HG02943 (cell line): ENCODE measurements at regions not wholly inside any gene's neighbourhood (a gene's known extent, or its start where the extent isn't known, plus 50 kb on each side); places are given as distances from the start of the nearest gene placed in this dataset.
A peak's percentile ranks its signal among the peaks of the same experiment; 100 is the strongest.
"Not testable (repeated sequence)": the region's sequence is repeated elsewhere in the genome, so short reads cannot be mapped to it uniquely, and the experiment has no call there.

ENCODE experiments used
- ATAC-seq: cut with Tn5 transposase; IDR thresholded peaks from one replicate; pipeline ENCODE4 v1.9.1; 2021; ENCODE audit warnings: mild to moderate bottlenecking, low read depth, moderate library complexity; ENCODE audit not compliant: unreplicated experiment

DNA sequence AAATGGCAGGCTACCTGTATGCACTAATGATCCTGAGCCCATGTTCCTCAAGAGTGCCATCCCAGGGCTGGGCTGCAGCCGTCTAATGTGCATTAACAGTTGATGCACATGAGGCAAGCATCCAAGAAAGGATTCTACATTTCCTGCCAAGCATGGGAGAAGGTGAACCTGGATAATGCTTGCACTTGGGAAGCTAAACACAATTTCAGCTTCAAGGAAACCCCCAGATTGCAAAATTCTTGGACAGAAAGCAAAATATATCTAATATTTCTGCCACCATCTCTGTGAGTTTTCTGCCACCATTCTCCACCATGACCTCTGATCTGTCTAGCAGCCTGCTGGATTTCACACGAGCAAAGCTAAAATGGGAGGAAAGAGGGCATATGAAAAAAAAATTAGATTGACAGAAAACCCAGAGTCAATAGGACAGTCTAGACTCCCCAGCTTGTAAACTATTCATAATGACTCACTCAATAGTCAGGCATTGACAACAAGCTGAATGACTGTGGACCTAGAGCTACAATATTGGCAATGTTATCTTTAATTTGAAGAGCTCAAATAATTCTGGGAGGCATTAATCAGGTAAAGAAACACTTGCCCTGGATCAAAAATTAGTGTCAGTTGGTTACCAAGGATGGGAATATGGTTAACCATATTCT, 91.9 kb upstream of the BCL2L14 start:
- no peak for ATAC-seq

DNA sequence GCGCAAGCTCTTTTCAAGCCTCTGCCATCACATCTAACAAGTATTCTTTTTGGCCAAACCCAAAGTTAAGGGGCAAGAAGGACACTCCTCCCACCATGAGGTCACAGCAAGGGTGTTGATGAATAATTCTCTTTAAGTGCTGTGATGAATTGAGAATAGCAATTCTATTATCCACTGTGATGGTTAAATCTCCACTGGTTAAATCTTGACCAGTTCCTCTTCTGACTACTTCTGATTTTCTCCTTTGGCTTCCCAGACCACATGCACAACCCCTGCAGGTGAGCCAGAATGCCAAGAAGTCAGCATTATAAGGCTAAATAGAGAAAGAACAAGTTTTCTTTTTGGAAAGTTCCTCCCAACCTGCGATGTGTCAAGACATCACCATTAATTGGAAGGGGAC, 90.6 kb upstream of the BCL2L14 start:
- no peak for ATAC-seq

DNA sequence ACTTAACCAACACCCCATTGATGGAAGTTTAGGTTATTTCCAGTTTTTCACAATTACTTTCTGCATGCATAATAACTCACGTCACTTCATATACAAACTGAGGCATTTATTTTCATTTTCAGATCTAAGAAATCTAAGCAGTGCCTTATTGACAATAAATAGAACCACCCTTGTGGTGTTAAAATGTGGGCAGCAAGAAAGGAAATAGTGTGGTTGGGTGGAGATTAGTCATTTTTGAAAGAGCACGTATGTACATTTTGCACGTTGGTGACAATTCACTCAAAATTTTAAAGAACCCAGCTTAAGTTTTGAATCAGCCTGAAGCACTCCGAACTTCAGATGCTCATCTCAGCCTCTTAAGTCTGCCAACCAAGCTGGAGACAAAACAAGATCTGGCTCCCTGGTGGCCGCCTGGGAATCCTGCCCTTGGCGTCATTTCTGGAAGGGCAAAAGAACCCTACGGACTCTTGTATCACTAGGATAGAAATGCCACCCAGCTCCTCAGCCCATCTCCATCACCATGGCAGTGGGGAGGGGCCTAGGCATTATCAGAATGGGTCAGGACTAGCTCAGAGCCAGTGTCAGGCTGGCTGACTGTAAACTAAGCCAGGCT, 89.5 kb upstream of the BCL2L14 start:
- peak; percentile 84 for ATAC-seq

DNA sequence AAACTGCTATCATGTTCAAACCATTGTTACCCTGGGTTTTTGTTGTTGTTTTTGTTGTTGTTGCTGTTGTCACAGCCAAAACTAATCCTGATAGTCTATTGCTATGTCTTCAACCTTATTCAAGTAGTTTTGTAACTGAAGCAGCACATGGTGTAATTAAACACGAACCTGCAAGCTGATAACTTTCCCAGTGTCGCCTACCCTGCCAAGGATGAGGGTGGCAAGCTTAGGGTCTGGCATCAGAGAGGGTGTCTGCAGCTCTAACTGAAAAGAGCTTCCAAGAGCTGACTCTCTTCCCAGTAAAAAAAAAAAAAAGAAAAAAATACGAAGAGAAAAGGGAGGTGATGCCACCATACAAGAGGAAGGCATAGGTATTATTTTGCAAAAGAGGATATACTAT, 86.3 kb upstream of the BCL2L14 start:
- no peak for ATAC-seq

DNA sequence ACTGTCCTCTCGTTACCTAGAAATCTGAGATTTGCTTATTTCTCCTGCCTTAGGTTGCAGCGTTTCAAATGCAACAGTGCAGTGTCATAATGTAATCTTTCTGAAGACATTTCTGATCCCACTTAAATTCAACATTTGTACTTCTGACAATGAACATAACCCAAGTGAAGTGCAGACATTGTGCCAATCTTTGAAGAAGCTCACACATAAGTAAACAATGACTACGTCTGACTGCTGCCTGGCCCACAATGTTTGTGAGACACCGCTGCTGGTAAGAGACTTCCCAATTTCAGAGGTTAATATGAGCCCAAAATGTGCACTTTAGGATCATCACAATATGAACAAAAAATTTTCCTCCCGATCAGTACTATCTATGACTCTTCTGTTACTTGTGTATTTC, 84.6 kb upstream of the BCL2L14 start:
- no peak for ATAC-seq

DNA sequence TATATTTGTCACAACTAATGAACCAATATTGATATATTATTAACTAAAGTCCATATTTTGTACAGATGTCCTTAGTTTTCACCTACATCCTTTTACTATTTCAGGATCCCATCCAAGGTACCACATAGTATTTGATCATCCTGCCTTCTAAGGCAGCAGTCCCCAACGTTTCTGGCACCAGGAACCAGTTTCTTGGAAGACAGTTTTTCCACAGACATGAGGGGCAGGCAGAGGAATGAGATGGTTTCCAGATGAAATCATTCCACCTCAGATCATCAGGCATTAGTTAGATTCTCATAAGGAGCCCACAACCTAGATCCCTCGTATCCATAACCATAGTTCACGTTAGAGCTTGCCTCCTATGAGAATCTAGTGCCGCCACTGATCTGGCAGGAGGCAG, 82.8 kb upstream of the BCL2L14 start:
- no peak for ATAC-seq

DNA sequence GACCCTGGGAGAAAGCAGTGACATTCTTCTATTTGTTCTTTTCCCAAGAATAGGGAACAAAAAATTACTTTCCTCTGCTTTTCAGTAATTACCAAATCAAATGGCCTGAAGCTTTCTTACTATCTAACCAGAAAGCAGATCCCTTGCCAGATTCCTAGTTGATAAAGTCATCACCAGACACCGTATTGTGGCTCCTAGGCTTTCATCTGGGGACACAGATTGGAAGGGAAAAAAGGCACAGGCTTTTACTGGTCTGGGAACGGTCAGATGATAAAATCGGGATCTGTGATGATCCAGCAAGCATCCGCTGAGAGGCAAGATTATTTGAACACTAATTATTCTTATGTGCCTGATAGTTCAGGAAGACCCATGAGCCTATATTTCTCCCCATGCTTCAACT, 79.1 kb upstream of the BCL2L14 start:
- no peak for ATAC-seq

DNA sequence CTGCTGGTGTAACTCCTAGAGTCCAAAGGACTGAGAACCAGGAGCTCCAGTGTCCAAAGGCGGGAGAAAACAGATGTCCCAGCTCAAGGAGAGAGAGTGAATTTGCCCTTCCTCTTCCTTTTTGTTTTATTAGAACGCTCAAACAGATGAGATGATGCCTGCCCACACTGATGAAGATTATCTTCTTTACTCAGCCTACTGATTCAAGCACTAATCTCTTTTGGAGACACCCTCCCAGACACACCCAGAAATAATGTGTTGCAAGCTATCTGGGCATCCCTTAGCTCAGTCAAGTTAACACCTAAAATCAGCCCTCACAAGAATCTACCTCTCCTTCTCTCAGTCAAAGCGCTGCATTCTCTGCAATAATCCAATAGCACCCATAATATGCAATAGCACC, 78.2 kb upstream of the BCL2L14 start:
- ATAC-seq: no peak

DNA sequence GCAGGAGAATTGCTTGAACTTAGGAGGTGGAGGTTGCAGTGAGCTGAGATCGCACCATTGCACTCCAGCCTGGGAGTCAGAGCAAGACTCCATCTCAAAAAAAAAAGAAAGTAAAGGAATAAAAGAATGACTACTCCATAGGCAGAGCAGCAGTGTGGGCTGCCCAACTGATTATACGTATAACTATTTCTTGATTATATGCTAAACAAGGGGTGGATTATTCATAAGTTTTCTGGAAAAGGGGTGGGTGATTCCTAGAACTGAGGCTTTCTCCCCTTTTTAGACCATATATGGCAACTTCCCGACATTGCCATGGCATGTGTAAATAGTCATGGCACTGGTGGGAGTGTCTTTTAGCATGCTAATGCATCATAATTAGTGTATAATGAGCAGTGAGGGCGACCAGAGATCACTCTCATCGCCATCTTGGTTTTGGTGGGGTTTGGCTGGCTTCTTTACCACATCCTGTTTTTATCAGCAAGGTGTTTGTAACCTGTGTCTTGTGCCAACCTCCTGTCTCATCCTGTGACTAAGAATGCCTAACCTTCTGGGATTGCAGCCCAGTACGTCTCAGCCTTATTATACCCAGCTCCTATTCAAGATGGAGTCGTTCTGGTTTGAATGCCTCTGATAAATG, 72.3 kb upstream of the BCL2L14 start:
- ATAC-seq: not testable (repeated sequence)

DNA sequence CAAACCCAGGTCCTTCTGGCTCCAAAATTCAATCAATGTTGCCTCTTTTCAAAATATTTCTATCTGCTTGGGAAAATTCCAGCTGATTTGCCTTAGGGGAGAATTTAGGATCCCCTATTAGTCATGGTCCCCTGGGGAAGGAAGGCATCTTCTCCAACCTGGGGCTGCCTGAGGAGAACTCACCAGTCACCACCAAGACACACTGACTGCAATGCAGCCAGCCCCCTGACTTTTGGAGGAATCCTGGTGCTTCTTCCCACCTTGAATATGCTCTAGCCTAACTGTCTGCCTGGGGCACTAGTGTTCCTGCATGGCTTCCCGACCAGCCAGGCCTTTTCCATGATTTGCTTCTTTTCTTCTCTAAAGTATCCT, 71.8 kb upstream of the BCL2L14 start:
- ATAC-seq: no peak

DNA sequence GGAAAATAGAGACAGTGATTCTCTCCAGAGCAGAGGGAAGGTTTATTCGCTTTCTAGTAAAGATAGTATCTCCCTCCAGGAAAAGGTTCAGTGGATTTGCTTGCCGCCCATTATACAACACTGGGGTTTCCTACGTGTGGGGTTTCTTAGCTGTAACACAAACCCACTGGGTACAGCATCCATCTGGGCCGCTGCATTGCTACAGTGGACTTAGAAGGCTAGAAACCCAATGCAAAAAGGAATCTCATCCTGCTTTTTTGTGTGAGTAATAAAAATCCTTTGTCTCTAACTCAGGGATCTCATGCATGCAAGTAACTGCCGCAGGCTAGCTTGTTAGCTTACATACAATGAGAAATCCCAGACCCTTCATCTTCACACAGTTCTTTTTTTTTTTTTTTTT, 67.1 kb upstream of the BCL2L14 start:
- no peak for ATAC-seq

DNA sequence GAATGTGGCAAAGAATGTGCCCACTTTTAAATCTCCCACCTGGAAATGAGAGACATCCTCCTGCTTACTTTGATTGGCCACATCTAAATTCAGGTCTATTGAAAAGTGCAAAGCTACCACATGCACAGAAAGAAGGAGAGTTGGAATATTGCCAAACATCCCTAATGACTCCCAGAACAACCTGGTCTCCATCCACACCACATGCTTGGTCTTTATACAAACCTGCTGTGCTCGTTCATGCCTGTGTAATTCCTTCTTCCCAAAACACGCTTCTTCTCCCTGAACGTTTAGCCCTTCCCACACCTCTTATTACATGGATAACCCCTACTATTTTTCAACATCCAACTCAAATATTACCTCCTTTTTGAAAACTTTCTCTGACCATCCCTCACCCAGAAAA, 66.2 kb upstream of the BCL2L14 start:
- no peak for ATAC-seq

DNA sequence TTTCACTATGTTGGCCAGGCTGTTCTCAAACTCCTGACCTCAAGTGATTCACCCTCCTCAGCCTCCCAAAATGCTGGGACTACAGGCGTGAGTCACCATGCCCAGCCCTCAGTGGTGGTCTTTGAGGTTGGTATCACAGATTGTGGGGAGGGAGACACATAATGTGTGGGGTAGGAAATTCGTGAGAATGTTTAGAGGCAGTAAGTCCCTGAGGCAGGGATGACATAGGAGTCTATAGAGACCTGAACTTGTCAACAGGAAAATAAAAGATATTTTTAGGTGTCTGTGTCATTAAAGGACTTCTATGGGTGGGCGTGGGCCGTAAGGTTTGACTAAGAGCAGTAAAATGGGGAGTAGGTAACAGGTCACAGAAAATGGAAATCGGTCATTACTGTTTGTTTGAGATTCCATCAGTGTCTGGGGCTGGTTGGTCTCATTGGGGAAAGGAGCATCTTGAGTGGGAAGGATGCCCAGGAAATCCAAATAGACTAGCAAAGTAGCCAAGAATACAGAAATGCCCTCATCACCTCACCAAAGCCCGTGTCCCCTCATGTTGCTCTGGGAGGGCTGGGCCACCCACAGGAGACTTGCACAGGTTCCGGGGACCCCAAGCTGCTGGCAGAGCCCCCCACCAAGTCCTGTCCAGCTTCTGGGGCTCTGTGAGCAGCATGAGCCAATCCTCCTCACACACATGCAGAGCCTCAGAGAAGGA, 63.6 kb upstream of the BCL2L14 start:
- ATAC-seq: no peak

DNA sequence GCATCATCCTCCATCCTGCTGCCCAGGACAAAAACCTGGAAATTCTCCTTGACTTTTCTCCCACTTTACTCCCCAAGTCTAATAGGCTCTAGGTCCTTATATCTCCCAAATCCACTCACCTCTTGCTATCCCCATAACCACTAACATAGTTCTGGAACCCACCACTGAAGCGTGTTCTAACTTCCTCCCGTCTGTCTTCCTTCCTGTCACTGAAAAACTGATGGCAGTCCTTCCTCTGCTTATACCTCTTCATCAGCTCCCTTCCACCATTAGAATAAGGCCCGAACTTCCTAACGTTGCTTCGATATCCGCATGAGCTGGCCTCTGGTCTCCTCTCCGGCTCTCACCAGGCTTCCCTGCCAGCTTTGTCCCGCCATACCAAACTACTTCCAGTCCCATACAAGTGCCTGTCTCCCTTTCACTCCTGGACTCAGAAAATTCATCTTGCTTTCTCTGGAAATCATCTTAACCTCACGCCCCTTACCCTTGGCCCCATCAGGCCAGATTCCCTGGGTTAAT, 63.0 kb upstream of the BCL2L14 start:
- ATAC-seq: no peak

DNA sequence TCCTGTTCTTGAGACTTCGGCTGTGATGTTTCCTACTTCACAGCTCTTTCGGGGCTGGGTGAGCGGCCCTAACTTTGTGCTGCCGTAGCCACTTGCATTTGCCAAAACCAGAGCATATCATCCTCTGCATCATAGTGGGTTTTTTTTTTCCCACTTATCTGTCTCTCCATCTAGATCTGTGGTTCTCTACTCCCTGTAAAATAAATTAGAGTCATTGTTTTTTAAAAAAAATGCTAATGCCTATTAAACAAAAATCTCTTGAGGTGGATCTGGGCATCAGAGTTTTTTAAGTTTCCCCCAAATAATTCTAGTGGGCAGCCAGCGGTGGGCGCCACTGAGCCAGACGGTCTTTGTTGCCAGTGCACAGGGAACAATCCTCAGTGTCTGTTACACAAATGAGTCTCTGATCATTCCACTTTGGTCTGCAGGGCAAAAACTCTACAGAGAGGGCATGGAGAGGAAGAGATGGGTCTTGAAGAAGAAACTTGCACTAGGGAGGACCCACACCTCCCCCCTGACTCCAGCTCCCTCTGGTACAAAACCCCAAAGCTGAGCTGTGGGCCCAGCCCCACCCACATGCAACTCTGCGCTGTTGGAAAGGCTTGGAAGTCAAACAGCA, 62.4 kb upstream of the BCL2L14 start:
- no peak for ATAC-seq

DNA sequence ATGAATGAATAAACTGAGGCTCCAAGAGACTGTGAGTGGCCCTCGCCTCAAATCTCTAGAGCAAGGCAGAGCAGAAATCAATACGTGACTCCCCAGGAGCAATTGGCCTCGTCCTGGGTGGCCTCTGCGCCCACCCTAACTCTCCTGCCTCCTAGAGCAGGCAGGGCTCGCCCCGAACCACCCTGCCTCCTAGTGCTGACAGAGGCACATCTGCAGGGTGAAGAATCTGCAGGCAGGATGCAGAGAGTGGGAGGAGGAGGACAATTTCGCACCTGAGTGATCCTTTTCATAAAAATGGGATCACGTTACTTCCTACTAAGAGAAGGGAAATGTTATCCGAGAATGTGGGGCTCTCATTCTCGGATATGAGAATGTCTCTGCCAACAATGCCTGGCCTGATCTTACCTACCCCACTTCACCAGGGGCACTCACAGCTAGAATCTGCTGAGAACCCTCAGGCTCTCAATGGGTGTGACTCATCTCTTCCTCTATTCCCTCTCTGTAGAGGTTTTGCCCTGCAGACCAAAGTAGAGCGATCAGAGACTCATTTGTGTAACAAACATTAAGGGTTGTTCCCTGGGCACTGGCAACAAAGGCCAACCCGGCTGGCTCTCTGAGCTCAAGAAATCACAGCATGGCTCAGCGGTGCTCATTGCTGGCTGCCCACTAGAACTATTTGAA, 61.7 kb upstream of the BCL2L14 start:
- peak; percentile 47 for ATAC-seq

DNA sequence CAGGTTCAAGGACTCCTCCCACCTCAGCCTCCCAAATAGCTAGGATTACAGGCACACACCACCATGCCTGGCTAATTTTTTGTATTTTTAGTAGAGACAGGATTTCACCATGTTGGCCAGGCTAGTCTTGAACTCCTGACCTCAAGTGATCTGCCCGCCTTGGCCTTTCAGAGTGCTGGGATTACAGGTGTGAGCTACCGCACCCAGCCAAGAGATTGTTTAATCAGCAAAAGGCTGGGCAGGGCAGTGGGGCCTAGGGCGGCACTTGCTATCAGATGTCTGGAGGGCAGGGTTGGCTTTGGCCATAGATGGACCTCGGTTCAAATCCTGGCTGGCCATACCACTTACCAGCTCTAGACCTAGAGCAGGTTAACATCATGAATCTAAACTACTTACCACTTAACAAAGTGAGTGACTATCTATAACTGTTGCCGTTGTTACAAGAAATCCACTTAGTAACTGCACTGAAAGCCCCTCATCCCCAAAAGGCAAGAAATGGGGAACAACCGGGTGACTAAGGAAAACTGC, 60.9 kb upstream of the BCL2L14 start:
- ATAC-seq: peak; percentile 5

DNA sequence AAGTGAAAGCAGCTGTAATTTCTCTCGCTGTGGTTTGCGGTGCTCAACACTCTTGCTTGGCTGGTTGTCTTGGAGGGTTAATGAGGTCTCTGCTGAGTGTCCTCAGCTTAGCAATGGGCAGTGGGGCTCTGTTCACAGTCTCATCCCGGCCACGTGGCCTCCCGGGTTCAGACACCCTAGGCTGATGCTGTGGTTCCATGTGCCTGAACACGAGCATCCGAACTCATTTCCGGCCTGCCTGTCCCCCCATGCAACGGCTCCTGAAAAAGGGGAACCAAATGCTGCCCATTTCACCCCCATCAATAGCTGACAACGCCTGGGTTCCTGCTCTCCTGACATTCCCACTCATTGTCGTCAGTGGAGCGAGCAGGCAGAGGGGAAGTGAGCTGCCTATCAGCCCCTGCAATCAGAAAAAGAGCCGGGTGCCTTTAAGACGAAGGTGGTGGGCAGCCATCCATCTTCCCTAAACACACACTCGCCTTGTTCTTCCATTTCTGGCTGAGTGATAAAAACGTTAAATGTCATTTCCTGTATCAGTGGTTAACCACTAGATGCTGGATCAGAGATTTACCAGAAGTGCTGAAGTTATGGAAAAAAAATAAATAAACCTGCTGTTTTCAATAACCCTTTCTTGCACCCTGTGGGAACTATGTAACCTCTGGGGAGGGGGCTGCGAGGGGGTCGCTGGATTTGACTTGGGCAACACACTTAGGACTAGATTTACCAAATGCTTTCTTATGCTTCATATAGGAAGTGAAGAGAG, 60.3 kb upstream of the BCL2L14 start:
- ATAC-seq: peak; percentile 46

DNA sequence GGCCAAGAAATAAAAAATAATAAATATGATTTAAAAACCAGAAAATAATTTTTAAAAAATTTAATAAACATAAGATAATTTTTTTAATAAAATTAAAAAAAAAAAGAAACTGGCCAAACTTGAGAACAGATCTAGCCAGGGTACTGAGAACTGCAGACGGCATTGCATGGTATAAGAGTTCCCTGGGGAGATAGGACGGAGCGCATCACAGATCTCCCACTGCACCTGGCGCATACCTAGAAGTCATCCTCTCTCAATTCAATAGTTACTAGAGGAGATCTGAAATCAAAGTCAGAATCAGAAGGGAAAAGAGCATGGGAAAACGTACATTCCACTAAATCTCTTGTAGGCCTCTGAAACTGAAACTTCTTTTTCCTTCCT, 58.9 kb upstream of the BCL2L14 start:
- ATAC-seq: no peak
